Astrocyte (in vitro differentiated cells and primary cell): ENCODE measurements at regions not wholly inside any gene's neighbourhood (a gene's known extent, or its start where the extent isn't known, plus 50 kb on each side); places are given as distances from the start of the nearest gene placed in this dataset.
"Not testable (repeated sequence)": the region's sequence is repeated elsewhere in the genome, so short reads cannot be mapped to it uniquely, and the experiment has no call there.

Experiments used
- DNase-seq: peaks from one replicate; pipeline ENCODE4 v3.0.0-alpha.2; 2010; ENCODE audit warnings: low read depth
- FAIRE-seq: peaks from 2 replicates; lab custom pipeline; 2011; peaks lifted over from hg19 to GRCh38; lab: Jason Lieb, UNC
- H2AFZ ChIP-seq: 2 replicates; pipeline ENCODE4 v1.6.0; 2012; ENCODE audit warnings: low read depth, low read length, inconsistent platforms
- H3K27ac ChIP-seq: 2 replicates; pipeline ENCODE4 v1.5.1; 2011; ENCODE audit warnings: low read depth, low read length, inconsistent platforms
- H3K27me3 ChIP-seq: 2 replicates; pipeline ENCODE4 v1.6.0; 2011; ENCODE audit warnings: low read length, inconsistent platforms; ENCODE audit not compliant: insufficient read depth
- H3K36me3 ChIP-seq: 2 replicates; pipeline ENCODE4 v1.5.1; 2011; ENCODE audit warnings: low read length, inconsistent platforms; ENCODE audit not compliant: insufficient read depth
- H3K4me1 ChIP-seq: 2 replicates; pipeline ENCODE4 v1.5.1; 2011; ENCODE audit warnings: low read length, inconsistent platforms; ENCODE audit not compliant: insufficient read depth
- H3K4me2 ChIP-seq: 2 replicates; pipeline ENCODE4 v1.6.0; 2012; ENCODE audit warnings: low read length, inconsistent platforms
- H3K4me3 ChIP-seq: 2 replicates; pipeline ENCODE4 v1.5.1; 2011; ENCODE audit warnings: low read depth, mild to moderate bottlenecking, low read length, inconsistent platforms; ENCODE audit not compliant: insufficient read depth
- H3K79me2 ChIP-seq: 2 replicates; pipeline ENCODE4 v1.6.0; 2012; ENCODE audit warnings: mild to moderate bottlenecking, low read length, inconsistent platforms; ENCODE audit not compliant: insufficient read depth
- H3K9ac ChIP-seq: 2 replicates; pipeline ENCODE4 v1.6.0; 2012; ENCODE audit warnings: mild to moderate bottlenecking, low read length, inconsistent platforms
- H3K9me3 ChIP-seq: 2 replicates; pipeline ENCODE4 v1.5.1; 2012; ENCODE audit warnings: low read depth, mild to moderate bottlenecking, low read length, inconsistent platforms; ENCODE audit not compliant: insufficient read depth
- H4K20me1 ChIP-seq: 2 replicates; pipeline ENCODE4 v1.6.0; 2012; ENCODE audit warnings: low read length, inconsistent platforms; ENCODE audit not compliant: insufficient read depth
- H3K27ac Mint-ChIP-seq: one replicate; pipeline ENCODE4 v1.8.0; 2021; ENCODE audit warnings: mild to moderate bottlenecking, mixed read lengths; ENCODE audit not compliant: unreplicated experiment
- H3K27me3 Mint-ChIP-seq: one replicate; pipeline ENCODE4 v1.8.0; 2021; ENCODE audit warnings: low read depth, mixed read lengths; ENCODE audit not compliant: unreplicated experiment
- H3K36me3 Mint-ChIP-seq: one replicate; pipeline ENCODE4 v1.8.0; 2021; ENCODE audit warnings: low read depth, mixed read lengths; ENCODE audit not compliant: unreplicated experiment
- H3K4me1 Mint-ChIP-seq: one replicate; pipeline ENCODE4 v1.8.0; 2021; ENCODE audit warnings: low read depth, mixed read lengths; ENCODE audit not compliant: unreplicated experiment
- H3K4me3 Mint-ChIP-seq: one replicate; pipeline ENCODE4 v1.8.0; 2021; ENCODE audit warnings: mild to moderate bottlenecking, moderate library complexity, mixed read lengths; ENCODE audit not compliant: unreplicated experiment
- H3K9me3 Mint-ChIP-seq: one replicate; pipeline ENCODE4 v1.8.0; 2021; ENCODE audit warnings: mild to moderate bottlenecking, mixed read lengths; ENCODE audit not compliant: unreplicated experiment
- EZH2 ChIP-seq: IDR thresholded peaks from 2 replicates; pipeline ENCODE4 v1.6.1; 2012; ENCODE audit warnings: mild to moderate bottlenecking, low read length, inconsistent platforms; ENCODE audit not compliant: insufficient read depth
- TF ChIP-seq, protein P1 (sequence below): IDR thresholded peaks from 2 replicates; pipeline ENCODE4 v1.5.1; 2011; ENCODE audit warnings: low read depth, mild to moderate bottlenecking, inconsistent platforms, low read length, moderate library complexity; ENCODE audit not compliant: insufficient read depth

DNA sequence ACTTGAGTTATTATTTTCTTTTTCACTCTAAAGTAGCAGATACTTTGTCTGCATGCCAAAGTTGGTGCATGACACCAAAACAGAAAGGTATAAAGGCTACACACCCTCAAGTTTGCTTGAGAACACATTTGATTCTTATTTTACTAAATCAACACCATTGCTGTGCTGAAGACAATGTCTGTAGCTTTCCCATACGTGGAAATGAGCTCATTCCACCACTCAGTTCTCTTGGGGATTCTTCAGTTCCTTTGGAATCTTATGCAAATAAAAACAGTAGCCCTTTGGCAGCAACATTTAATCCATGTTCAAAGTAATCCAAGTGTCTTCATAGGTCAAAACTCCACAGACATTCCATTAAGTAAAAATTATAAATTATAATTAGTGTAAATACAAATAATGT, 264.9 kb downstream of the TLE1 start:
- no peak overlapping the region for H3K9ac ChIP-seq
- no peaks in the 10 kb centered on the region for H3K36me3 ChIP-seq
- FAIRE-seq (no peak), DNase-seq (no peak)
- no peaks in the 10 kb centered on the region for H3K27me3 ChIP-seq
- H3K4me2 ChIP-seq: no peak overlapping the region
- Mint-ChIP-seq H3K27ac (no peak overlapping the region), H3K4me3 (no peak overlapping the region), H3K36me3 (peaks cover 2% of the 10 kb centered on the region), H3K4me1 (no peaks in the 10 kb centered on the region), H3K9me3 (peaks cover 11% of the 10 kb centered on the region), H3K27me3 (no peaks in the 10 kb centered on the region)
- H3K4me3 ChIP-seq: no peak overlapping the region
- no peaks in the 10 kb centered on the region for H4K20me1 ChIP-seq
- H2AFZ ChIP-seq: no peak overlapping the region
- H3K9me3 ChIP-seq: peaks cover 5% of the 10 kb centered on the region
- H3K4me1 ChIP-seq: no peaks in the 10 kb centered on the region
- H3K27ac ChIP-seq: no peak overlapping the region
- no peaks in the 10 kb centered on the region for H3K79me2 ChIP-seq
- TF ChIP-seq EZH2: no peak
- TF ChIP-seq, protein P1, sequence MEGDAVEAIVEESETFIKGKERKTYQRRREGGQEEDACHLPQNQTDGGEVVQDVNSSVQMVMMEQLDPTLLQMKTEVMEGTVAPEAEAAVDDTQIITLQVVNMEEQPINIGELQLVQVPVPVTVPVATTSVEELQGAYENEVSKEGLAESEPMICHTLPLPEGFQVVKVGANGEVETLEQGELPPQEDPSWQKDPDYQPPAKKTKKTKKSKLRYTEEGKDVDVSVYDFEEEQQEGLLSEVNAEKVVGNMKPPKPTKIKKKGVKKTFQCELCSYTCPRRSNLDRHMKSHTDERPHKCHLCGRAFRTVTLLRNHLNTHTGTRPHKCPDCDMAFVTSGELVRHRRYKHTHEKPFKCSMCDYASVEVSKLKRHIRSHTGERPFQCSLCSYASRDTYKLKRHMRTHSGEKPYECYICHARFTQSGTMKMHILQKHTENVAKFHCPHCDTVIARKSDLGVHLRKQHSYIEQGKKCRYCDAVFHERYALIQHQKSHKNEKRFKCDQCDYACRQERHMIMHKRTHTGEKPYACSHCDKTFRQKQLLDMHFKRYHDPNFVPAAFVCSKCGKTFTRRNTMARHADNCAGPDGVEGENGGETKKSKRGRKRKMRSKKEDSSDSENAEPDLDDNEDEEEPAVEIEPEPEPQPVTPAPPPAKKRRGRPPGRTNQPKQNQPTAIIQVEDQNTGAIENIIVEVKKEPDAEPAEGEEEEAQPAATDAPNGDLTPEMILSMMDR: no peak

DNA sequence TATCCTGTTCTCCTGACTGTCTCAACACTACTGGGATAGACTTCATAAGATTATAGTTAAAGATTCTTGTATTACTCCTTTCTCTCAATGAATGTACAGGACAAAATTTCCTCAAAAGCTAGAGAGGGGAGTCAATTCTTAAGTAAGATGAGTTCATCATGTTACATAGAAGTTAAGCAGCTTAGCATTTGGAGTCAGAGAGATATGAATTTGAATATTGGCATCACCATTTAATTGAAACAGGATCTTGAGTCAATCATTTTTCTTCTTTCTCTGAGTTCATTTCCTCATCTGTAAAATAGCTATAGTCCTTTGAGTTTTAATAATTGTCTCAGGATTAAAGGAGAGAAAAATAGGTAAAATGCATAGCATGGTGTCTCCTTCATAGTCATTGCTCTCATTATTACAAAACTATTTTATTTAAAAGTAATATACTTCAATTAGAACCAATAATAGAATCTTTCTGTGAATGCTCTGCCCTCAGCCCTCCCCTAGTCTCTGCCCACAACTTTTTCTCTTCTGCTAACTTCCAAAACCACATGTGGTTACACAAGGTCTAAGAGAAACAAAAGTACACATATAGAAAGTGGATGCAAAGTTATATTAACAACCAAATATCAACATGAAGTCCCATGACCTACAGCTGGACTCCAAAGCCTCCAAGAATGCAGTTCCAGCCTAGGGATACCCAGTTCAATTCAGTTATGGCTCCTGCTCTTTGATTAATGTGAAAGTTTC, 265.6 kb downstream of the TLE1 start:
- no peaks in the 10 kb centered on the region for H3K79me2 ChIP-seq
- peaks cover 5% of the 10 kb centered on the region for H3K9me3 ChIP-seq
- H4K20me1 ChIP-seq: no peaks in the 10 kb centered on the region
- no peaks in the 10 kb centered on the region for H3K27me3 ChIP-seq
- DNase-seq: no peak
- Mint-ChIP-seq H3K27me3 (no peaks in the 10 kb centered on the region), H3K9me3 (peaks cover 11% of the 10 kb centered on the region), H3K4me3 (no peak overlapping the region), H3K27ac (no peak overlapping the region), H3K36me3 (peaks cover 2% of the 10 kb centered on the region), H3K4me1 (no peaks in the 10 kb centered on the region)
- H3K4me1 ChIP-seq: no peaks in the 10 kb centered on the region
- no peak overlapping the region for H3K4me3 ChIP-seq
- H3K27ac ChIP-seq: no peak overlapping the region
- H2AFZ ChIP-seq: no peak overlapping the region
- H3K36me3 ChIP-seq: no peaks in the 10 kb centered on the region
- H3K4me2 ChIP-seq: no peak overlapping the region
- FAIRE-seq: no peak
- H3K9ac ChIP-seq: no peak overlapping the region
- TF ChIP-seq, protein P1: no peak
- no peak for TF ChIP-seq EZH2

DNA sequence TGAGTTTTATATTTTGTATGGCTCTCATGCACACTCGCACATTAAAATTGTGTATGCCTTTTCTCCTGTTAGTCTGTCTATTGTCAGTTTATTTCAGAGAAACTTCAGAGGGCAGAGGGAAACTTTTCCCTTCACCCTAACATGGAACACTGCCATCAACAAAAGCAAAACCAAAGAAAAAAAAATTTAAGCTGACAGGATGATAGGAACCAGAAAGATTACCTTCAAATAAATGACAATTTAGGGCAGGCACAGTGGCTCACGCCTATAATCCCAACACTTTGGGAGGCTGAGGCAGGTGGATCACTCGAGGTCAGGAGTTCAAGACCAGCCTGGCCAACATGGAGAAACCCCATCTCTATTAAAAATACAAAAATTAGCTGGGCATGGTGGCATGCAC, 268.3 kb downstream of the TLE1 start:
- not testable (repeated sequence) for H3K36me3 ChIP-seq, H3K27me3 Mint-ChIP-seq, H3K4me1 Mint-ChIP-seq, H3K79me2 ChIP-seq, H2AFZ ChIP-seq, H3K4me2 ChIP-seq, H3K27me3 ChIP-seq, H3K27ac Mint-ChIP-seq, H3K4me3 Mint-ChIP-seq, H3K9me3 ChIP-seq, H3K27ac ChIP-seq, H3K4me1 ChIP-seq, DNase-seq, H4K20me1 ChIP-seq, H3K36me3 Mint-ChIP-seq, FAIRE-seq, H3K9ac ChIP-seq, H3K4me3 ChIP-seq
- peaks cover 11% of the 10 kb centered on the region for H3K9me3 Mint-ChIP-seq
